Fibroblast of skin of right biceps (primary cell): ENCODE measurements at regions not wholly inside any gene's neighbourhood (a gene's known extent, or its start where the extent isn't known, plus 50 kb on each side); places are given as distances from the start of the nearest gene placed in this dataset.
A peak's percentile ranks its signal among the peaks of the same experiment; 100 is the strongest.

Experiments
- DNase-seq: peaks from one replicate; pipeline ENCODE4 v3.0.0-alpha.2; 2013

- DNase-seq, result no peak
Measured at GRCh38 chr10:131425752-131426533, 114.4 kb upstream of the TCERG1L start.

- DNase-seq, result no peak
Measured at GRCh38 chr10:131426534-131426898, 115.0 kb upstream of the TCERG1L start.

GRCh38 chr10:131427281-131427680 lies 115.8 kb upstream of the TCERG1L start:
- DNase-seq, result no peak

- no peak for DNase-seq
Measured at GRCh38 chr10:131427901-131428300, 116.4 kb upstream of the TCERG1L start.

GRCh38 chr10:131429141-131429540 lies 117.6 kb upstream of the TCERG1L start:
- no peak for DNase-seq

GRCh38 chr10:131429942-131430341 lies 118.4 kb upstream of the TCERG1L start:
- no peak for DNase-seq

GRCh38 chr10:131430716-131431412 lies 119.3 kb upstream of the TCERG1L start:
- DNase-seq, result no peak

- DNase-seq, result no peak
Measured at GRCh38 chr10:131431533-131431932, 120.0 kb upstream of the TCERG1L start.

GRCh38 chr10:131431978-131432690 lies 120.6 kb upstream of the TCERG1L start:
- no peak for DNase-seq

GRCh38 chr10:131433568-131433967 lies 122.0 kb upstream of the TCERG1L start:
- DNase-seq, result no peak

- no peak for DNase-seq
Measured at GRCh38 chr10:131435232-131435631, 123.7 kb upstream of the TCERG1L start.

- peak; percentile 59 for DNase-seq
Measured at GRCh38 chr10:131435760-131436457, 124.4 kb upstream of the TCERG1L start.

GRCh38 chr10:131436458-131436857 lies 124.9 kb upstream of the TCERG1L start:
- DNase-seq, result peak; percentile 64

GRCh38 chr10:131437556-131438475 lies 126.3 kb upstream of the TCERG1L start:
- DNase-seq, result no peak

- no peak for DNase-seq
Measured at GRCh38 chr10:131438665-131439064, 127.1 kb upstream of the TCERG1L start.

GRCh38 chr10:131439705-131440104 lies 128.2 kb upstream of the TCERG1L start:
- no peak for DNase-seq

GRCh38 chr10:131440405-131441360 lies 129.2 kb upstream of the TCERG1L start:
- DNase-seq, result no peak

- DNase-seq, result no peak
Measured at GRCh38 chr10:131442271-131442670, 130.8 kb upstream of the TCERG1L start.

GRCh38 chr10:131444286-131444685 lies 132.8 kb upstream of the TCERG1L start:
- no peak for DNase-seq

- no peak for DNase-seq
Measured at GRCh38 chr10:131444862-131445461, 133.4 kb upstream of the TCERG1L start.
